Fibroblast of skin of right biceps (primary cell): ENCODE measurements at regions not wholly inside any gene's neighbourhood (a gene's known extent, or its start where the extent isn't known, plus 50 kb on each side); places are given as distances from the start of the nearest gene placed in this dataset.
A peak's percentile ranks its signal among the peaks of the same experiment; 100 is the strongest.

ENCODE experiments used
- DNase-seq: peaks from one replicate; pipeline ENCODE4 v3.0.0-alpha.2; 2013

GRCh38 chr6:50102676-50103075 lies 52.9 kb upstream of the DEFB112 start:
- no peak for DNase-seq

- no peak for DNase-seq
Observed at GRCh38 chr6:50110587-50110986, 60.9 kb upstream of the DEFB112 start.

DNA sequence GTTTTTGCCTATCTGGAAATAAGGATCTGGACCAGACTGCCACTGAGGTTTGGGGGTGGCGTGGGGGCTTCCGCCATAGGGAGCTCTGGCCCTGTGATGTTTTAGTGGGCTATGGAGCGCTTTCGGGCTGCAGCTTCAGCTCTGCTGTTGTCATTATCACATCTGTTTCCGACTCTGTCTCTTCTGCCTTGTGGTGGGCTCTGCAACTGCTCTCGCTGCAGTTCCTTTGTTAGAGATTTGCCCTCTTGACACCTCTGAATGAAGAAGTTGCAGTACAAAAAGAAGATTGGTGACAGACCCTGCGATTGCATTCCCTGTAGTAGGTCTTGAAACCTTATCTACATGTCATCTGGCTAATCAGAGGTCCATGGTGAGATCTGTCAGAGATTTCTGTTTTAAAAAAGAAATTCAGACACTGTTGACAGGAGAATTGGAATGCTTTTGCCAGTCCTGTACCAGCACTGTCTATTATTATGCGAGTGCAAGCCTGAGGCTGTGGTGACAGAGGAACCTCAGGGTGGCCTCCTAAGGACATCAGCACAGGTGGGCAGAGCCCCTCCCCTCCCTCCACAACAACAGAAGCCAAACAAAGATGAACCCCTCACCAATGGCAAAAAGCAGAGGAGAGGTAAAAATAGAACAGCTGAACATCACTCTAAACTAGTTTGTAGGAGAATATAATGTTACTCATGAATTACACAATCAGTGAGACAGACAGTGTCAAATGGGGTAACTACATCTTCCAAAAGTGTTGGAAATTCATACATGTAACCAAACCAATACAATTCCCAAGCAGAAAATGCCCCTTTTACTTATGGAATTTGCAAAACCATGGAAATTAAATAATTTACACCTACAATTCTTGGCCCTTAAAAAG lies 63.5 kb upstream of the DEFB112 start:
- no peak for DNase-seq

GRCh38 chr6:50116390-50116789 lies 66.7 kb upstream of the DEFB112 start:
- no peak for DNase-seq

- no peak for DNase-seq
Observed at GRCh38 chr6:50116797-50117542, 67.2 kb upstream of the DEFB112 start.

DNA sequence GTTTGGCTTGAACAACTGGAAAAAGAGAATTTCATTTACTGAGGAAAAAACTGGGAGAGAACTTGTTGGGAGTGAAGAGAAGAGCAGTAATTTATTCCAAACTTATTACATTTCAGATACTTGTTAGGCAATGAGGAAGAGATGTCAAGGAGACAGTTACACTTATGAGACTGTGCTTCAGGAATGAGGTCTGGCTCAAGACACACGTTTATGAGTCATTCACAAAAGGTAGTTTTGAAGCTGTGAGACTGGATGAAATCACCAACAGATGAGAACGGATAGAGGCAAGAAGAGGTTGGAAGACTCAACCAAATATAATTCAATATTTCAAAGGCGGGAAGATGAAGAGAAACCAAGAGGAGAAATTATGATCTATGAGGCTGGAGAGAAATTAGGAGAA lies 70.6 kb upstream of the DEFB112 start:
- DNase-seq: peak; percentile 3

DNA sequence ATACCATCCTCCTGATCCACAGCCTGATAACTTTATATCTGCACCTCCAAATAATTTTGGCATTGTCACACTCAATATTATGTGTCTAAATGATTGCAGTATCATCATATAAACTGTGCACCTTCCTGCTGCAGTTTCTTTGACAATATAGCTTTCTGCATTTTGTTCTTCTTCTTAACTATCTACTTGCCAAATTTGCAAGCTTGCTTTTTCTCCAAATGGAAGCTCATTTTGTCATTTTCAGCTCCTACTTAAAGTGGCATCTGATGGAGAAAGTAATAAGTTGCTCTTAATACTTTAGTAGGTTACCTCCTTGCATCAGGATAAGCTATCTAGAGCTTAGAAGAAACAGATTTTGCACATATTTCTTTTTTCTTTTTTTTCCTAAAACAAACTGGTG lies 74.0 kb upstream of the DEFB112 start:
- DNase-seq: no peak

- DNase-seq: no peak
Observed at GRCh38 chr6:50124572-50124971, 74.8 kb upstream of the DEFB112 start.

GRCh38 chr6:50128420-50129005 lies 78.8 kb upstream of the DEFB112 start:
- DNase-seq: peak; percentile 9

DNA sequence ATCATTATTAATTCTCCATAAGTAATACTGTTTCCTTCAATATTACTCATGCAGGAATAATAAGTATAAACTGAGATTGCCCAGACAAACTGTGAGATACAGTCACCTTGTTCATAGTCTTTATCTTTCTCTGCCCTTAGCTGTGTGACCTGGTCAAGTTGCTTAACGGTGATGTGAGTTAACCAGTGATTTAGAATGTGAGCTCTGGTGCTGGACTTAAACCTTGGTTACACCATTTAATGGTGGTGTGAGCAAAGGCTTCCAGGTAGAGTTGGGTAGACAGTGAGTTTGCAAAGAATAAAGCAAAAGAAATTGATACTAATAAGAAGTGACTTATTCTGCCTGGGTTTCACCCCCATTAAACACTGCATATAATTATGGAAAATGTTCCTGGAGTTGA lies 86.2 kb upstream of the DEFB112 start:
- no peak for DNase-seq

DNA sequence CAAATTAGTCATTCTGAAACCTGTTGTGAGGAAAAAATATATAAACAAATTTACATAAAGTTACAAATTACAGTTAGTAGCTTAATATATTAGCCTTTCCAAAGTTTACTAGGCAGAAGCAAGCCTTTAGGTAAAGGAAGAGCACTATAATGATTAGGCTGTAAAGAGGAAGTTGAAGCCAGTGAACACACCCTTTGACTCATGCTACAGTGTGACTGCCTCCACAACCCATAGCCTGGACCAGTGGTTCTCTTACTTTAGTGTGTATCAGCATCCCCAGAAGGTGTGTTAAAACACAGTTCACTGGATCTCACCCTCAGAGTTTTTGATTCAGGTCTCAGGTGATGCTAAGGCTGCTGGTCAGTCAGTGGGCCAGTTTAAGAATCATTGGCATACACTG lies 91.4 kb upstream of the DEFB112 start:
- DNase-seq: no peak

- peak; percentile 5 for DNase-seq
Observed at GRCh38 chr6:50143011-50143719, 93.4 kb upstream of the DEFB112 start.

GRCh38 chr6:50145125-50145524 lies 95.4 kb upstream of the DEFB112 start:
- no peak for DNase-seq

- DNase-seq: no peak
Observed at GRCh38 chr6:50147371-50147770, 97.6 kb upstream of the DEFB112 start.

DNA sequence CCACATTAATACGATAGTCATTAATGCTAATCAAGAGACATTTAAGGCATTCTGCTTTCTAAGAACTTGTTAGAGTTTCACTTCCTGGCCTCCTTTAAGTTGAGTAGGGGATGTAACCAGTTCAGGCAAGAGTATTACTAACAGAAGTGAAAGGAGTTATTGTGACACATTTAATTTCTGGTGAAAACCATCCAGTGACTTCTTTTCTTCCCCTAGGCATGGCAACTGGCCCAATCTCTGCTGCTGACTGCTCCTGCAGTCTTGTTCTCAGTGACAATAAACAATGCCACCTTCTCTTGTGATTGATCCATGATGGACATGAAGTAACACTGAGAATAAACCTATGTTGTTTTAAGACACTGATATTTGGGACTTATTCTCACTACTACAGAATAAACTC lies 130.9 kb upstream of the DEFB112 start:
- DNase-seq: no peak

DNA sequence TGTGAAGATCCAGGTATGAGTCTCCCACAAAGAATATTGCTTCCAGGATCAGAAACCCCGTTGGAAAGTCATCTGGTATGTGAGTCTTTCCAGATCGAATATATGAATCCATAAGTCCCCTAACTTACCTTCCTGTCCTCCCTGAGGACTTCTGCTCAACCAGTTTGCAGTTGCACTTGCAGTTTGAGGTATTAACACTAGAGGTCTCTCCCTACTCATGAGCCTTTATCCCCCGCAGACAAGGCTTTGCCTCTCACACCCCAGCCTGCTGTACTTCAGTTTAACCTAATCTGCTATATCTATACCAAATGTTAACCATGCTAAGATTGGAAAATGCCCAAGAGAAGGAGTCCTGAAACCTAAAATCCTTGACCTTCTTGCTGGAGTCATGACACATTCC lies 135.3 kb upstream of the DEFB112 start:
- peak; percentile 0 for DNase-seq

DNA sequence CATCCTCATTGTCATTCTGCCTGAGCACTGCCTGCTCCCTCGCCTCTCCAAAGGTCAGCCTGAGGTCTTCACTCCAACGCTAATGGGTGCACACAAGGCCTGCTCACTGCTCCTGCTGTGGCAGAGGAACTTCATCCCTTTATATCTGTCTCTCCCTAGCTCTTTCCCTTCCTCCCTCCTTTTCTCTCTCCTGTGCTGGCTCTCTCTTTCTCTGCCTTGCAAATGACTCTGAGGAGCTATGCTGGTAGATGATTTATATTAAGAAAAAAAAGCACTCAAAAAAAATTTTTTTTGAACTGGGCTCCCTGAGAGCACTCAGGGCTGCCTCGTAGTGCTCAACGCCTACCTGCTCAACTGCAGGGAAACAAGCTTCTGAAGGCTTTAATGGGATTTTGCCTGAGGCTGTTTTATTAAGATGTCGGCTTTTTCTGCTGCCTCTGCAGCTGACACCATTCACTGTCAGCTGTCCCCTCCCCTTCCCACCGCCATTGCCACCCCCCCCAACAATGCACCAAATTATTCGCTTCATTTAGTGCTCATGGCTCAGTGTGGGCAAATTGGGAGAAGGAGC lies 137.7 kb upstream of the DEFB112 start:
- DNase-seq: no peak

DNA sequence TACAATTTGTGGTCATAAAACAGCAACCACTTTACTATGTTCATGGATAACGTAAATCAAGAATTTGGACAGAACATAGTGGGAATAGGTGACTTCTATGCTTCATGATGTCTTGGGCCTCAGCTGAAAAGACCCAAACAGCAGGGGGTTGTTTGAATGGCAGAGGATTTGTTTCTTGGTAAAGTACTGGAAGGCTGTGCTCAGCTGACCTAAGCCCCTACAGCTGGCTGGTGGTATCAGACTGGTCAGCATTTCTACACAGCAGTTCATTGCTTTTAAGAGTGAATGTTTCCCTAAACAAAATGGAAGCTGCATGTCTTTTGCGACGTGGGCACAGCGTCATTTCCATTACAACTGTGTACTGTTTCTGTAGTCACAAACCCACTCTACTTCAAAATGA lies 148.5 kb upstream of the DEFB112 start:
- no peak for DNase-seq

DNA sequence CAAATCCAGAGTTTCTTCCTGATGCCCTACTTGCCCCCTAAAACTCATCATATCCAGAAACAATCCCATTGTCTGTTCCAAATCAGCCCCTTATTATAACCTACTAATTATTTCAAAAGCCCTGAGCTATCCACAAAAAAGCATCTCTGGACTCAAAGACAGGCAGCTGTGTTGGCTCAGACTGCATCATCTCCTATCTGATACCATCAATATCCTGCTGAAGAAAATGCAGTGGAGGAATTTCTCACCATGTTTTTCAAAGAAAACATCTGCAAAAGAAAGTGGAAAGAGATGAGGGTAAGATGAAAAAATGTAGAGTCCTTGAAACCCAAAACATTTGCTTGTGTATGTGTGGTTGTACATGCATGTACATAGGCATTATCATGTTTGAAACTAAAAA lies 153.0 kb upstream of the DEFB112 start:
- no peak for DNase-seq

DNA sequence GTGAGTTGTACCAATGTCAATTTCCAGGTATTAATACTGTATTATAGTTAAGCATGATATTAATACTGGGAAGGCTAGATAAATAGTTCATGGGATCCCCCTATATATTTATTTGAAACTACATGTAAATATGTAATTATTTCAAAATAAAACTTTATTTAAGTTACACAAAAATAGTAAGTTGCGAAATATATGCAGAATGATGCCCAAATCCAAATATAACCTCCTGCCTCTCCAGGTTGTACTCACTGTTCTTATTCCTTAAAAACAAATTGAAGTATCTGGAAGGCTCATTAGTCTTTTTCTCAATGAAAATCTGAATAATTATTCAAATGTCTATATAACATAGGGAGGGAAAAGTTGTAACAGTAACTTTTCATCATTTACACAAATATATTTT lies 161.9 kb upstream of the DEFB112 start:
- no peak for DNase-seq

DNA sequence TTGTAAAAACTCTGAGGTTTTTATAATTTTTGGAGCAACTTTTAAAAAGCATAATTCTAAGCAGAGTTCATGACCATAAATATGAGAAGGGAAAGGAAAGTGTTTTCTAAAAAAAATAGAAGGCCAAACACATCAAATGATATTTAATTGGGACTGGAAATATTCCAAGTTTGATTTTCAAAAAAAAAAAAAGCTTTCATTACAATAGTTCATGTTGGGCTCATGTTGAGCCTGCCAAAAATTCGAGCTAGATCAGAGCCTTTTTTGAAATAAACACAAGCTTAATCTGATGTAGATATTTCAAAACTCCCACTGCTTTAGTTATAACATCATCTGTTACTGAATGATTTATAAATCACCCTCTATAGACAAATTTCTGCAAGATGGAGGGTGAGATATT lies 163.4 kb upstream of the DEFB112 start:
- DNase-seq: no peak

GRCh38 chr6:50214937-50215336 lies 165.2 kb upstream of the DEFB112 start:
- DNase-seq: no peak

GRCh38 chr6:50217841-50218240 lies 168.1 kb upstream of the DEFB112 start:
- DNase-seq: no peak
